HG03108 (cell line): ENCODE measurements at regions not wholly inside any gene's neighbourhood (a gene's known extent, or its start where the extent isn't known, plus 50 kb on each side); places are given as distances from the start of the nearest gene placed in this dataset.

Experiments
- ATAC-seq: cut with Tn5 transposase; IDR thresholded peaks from one replicate; pipeline ENCODE4 v1.9.1; 2021; ENCODE audit warnings: moderate library complexity; ENCODE audit not compliant: unreplicated experiment

DNA sequence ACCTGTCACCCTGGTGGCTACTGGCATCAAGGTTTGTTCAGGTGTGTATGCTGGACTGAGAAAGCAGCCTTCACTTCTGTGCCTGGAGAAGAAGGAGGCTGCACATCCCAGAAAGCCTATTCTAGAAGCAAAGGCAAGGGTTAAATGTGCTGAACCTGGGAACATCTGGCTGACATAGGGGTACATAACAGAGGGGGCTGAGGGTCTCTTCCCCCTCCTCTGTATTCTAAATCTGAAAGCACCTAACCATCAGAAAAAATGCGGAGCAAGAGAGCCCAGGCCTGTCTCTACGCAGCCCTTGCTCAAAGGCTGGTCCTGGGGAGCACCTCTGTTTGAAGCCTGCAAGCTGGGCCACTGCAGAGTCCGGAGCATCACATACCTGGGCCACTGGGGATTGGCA lies 53.2 kb upstream of the FSTL4 start:
- no peak for ATAC-seq

- ATAC-seq = no peak
Observed at GRCh38 chr5:133664422-133664821, 52.1 kb upstream of the FSTL4 start.

GRCh38 chr5:133663397-133664054 lies 51.2 kb upstream of the FSTL4 start:
- no peak for ATAC-seq

GRCh38 chr5:133662578-133662977 lies 50.2 kb upstream of the FSTL4 start:
- no peak for ATAC-seq
